Osteocyte (in vitro differentiated cells): ENCODE measurements at regions not wholly inside any gene's neighbourhood (a gene's known extent, or its start where the extent isn't known, plus 50 kb on each side); places are given as distances from the start of the nearest gene placed in this dataset.

Experiments
- DNase-seq: peaks from one replicate; pipeline ENCODE4 v3.0.0; 2021; ENCODE audit warnings: mixed read lengths; ENCODE audit not compliant: unreplicated experiment; ENCODE audit errors: extremely low spot score
- H3K27ac Mint-ChIP-seq: one replicate; pipeline ENCODE4 v1.8.0; 2021; ENCODE audit warnings: mild to moderate bottlenecking, mixed read lengths; ENCODE audit not compliant: unreplicated experiment
- H3K27me3 Mint-ChIP-seq: one replicate; pipeline ENCODE4 v1.8.0; 2021; ENCODE audit warnings: mixed read lengths; ENCODE audit not compliant: unreplicated experiment
- H3K36me3 Mint-ChIP-seq: one replicate; pipeline ENCODE4 v1.8.0; 2021; ENCODE audit warnings: mixed read lengths; ENCODE audit not compliant: unreplicated experiment
- H3K4me1 Mint-ChIP-seq: one replicate; pipeline ENCODE4 v1.8.0; 2021; ENCODE audit warnings: mixed read lengths; ENCODE audit not compliant: unreplicated experiment
- H3K4me3 Mint-ChIP-seq: one replicate; pipeline ENCODE4 v1.8.0; 2021; ENCODE audit warnings: mild to moderate bottlenecking, moderate library complexity, mixed read lengths; ENCODE audit not compliant: unreplicated experiment
- H3K9me3 Mint-ChIP-seq: one replicate; pipeline ENCODE4 v1.8.0; 2021; ENCODE audit warnings: mixed read lengths; ENCODE audit not compliant: unreplicated experiment
- CTCF ChIP-seq: fragments of 200-600 bp; sonication (generic); IDR thresholded peaks from 2 replicates; pipeline ENCODE4 v1.5.0; 2021; ENCODE audit warnings: antibody characterized with exemption, mild to moderate bottlenecking, moderate library complexity

GRCh38 chr4:187171706-187172339 lies 448.2 kb upstream of the FAT1 start:
- Mint-ChIP-seq H3K4me1 (peaks cover 19% of the 10 kb centered on the region), H3K4me3 (no peak overlapping the region), H3K27me3 (no peaks in the 10 kb centered on the region), H3K9me3 (no peaks in the 10 kb centered on the region), H3K27ac (peak overlapping the region; percentile 86), H3K36me3 (no peaks in the 10 kb centered on the region)
- no peak for DNase-seq
- TF ChIP-seq CTCF: no peak

GRCh38 chr4:187172340-187172761 lies 448.7 kb upstream of the FAT1 start:
- peaks cover 21% of the 10 kb centered on the region for H3K4me1 Mint-ChIP-seq
- H3K4me3 Mint-ChIP-seq: no peak overlapping the region

GRCh38 chr4:187174749-187175148 lies 451.1 kb upstream of the FAT1 start:
- Mint-ChIP-seq H3K9me3 (no peaks in the 10 kb centered on the region), H3K27ac (no peak overlapping the region)
- no peak for DNase-seq

More at GRCh38 chr4:187172340-187172761, 448.7 kb upstream of the FAT1 start:
- H3K27ac Mint-ChIP-seq: peak overlapping the region; percentile 86
- no peak for DNase-seq
- H3K9me3 Mint-ChIP-seq: no peaks in the 10 kb centered on the region
- H3K27me3 Mint-ChIP-seq: no peaks in the 10 kb centered on the region
- no peaks in the 10 kb centered on the region for H3K36me3 Mint-ChIP-seq
- TF ChIP-seq CTCF: no peak

GRCh38 chr4:187175197-187175596 lies 451.5 kb upstream of the FAT1 start:
- H3K27ac Mint-ChIP-seq: no peak overlapping the region
- TF ChIP-seq CTCF: no peak
- H3K27me3 Mint-ChIP-seq: no peaks in the 10 kb centered on the region
- no peak overlapping the region for H3K4me3 Mint-ChIP-seq
- H3K9me3 Mint-ChIP-seq: no peaks in the 10 kb centered on the region
- H3K36me3 Mint-ChIP-seq: no peaks in the 10 kb centered on the region
- DNase-seq: no peak
- H3K4me1 Mint-ChIP-seq: peaks cover 42% of the 10 kb centered on the region

More at GRCh38 chr4:187174749-187175148, 451.1 kb upstream of the FAT1 start:
- H3K27me3 Mint-ChIP-seq: no peaks in the 10 kb centered on the region
- H3K4me1 Mint-ChIP-seq: peaks cover 41% of the 10 kb centered on the region
- H3K4me3 Mint-ChIP-seq: no peak overlapping the region
- no peaks in the 10 kb centered on the region for H3K36me3 Mint-ChIP-seq
- TF ChIP-seq CTCF: no peak

GRCh38 chr4:187176261-187176910 lies 452.7 kb upstream of the FAT1 start:
- H3K27me3 Mint-ChIP-seq: no peaks in the 10 kb centered on the region
- H3K4me3 Mint-ChIP-seq: no peak overlapping the region
- no peak for TF ChIP-seq CTCF
- H3K4me1 Mint-ChIP-seq: peaks cover 38% of the 10 kb centered on the region
- no peak for DNase-seq
- no peaks in the 10 kb centered on the region for H3K36me3 Mint-ChIP-seq
- no peaks in the 10 kb centered on the region for H3K9me3 Mint-ChIP-seq
- no peak overlapping the region for H3K27ac Mint-ChIP-seq
